ENCODE measurements at regions not wholly inside any gene's neighbourhood (a gene's known extent, or its start where the extent isn't known, plus 50 kb on each side); places are given as distances from the start of the nearest gene placed in this dataset.

- no peak for DNase-seq (ENCODE audit: low read depth in 2 of 2)
Measured at GRCh38 chr2:240341064-240341463, 94.4 kb upstream of the GPC1 start.

DNA sequence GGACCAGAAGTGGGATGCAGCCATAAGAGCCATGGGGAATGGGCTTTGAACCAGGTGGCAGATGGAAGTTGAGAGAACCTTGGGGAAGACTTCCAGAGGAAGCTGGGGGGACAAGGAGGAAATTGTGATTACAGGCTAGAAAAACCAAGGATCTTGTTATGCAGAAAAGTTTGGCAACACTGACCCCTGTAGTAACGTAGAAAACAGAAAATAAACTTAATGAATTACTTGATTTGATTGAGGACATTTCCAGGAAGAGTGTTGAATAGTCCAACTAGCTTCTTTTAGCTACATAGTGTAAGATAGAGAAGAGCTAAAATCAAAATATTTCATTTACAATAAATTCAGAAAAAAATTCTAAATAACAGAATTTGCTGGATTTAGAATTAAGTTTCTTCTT lies 91.9 kb upstream of the GPC1 start:
- no peak for DNase-seq (ENCODE audit: low read depth in 2 of 2)

DNA sequence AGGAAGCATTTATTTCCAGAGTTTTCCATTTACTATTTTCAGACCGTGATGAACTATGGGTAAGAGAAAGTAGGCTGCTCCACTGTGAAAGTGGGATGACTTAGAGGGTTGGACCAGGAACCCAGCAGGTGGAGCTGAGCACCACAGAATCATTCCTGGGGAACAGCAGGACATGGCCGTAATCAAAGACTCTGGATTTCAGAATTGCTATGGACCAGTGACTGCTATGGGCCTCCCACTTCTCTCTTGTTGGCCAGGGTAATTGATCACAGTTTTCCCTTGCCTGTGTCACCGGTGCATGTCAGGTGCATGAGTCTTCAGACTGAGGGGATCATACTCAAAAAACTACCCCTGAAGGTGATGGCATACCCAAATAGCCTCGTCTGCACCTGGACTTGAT lies 90.6 kb upstream of the GPC1 start:
- DNase-seq (ENCODE audit: low read depth in 2 of 2): no peak

DNA sequence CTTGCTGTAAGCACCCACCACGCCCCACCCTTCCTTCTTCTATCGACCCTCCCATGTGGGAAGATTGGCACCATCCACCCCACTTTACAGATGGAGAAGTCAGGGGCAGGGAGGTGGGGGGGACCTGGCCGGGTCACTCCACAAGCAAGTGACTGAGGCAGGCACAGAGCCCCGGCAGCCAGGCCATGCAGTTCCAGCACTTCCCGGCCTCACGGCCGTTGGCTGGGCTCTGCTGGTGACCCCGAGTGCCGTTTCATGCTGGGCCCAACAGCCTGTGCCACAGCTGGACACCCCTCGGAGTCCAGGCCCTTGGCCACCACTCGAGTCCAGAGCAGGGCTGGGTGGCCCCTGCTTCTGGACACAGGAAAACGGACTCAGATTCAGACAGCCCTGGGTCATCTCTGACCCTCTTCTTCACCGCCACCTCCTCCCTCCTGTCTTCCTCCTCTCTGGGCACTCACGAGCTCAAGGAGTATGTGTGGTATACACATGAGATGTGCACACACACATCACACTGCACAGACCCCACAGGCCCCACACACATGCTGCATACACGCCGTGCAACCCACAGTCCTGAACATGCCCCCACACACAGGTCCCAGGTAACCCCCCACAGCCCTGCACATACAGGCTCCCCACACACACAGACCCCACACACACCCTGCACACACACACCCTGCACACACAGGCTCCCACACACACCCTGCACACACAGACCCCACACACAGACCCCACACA lies 89.3 kb upstream of the GPC1 start:
- no peak for DNase-seq (ENCODE audit: low read depth in 2 of 2)

DNA sequence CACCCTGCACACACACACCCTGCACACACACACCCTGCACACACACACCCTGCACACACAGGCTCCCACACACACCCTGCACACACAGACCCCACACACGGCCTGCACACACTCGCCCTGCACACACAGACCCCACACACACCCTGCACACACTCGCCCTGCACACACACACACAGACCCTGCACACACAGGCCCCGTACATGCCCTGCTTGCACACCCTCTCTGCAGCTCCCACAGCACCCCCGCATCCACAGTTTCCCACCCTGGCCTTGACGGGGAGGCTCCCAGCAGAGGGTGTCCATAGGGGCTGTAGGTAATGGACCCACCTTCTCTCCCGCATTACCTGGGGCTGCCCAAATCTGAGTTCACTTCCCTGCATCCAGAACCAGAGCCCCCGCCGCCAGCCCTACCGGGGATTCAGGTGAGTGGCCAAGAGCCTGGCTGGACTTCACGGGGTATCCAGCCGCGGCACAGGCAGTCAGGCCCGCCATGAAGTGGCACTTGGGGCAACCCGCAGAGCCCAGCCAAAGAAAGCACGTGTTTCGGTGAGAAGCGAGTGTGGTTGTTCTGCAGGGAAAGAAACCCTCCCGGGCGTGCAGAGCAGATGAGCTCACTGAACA lies 88.6 kb upstream of the GPC1 start:
- DNase-seq (ENCODE audit: low read depth in 2 of 2): no peak

- DNase-seq (ENCODE audit: low read depth in 2 of 2): no peak
Measured at GRCh38 chr2:240347373-240347940, 88.0 kb upstream of the GPC1 start.

GRCh38 chr2:240347949-240348500 lies 87.4 kb upstream of the GPC1 start:
- no peak for DNase-seq (ENCODE audit: low read depth in 2 of 2)

- DNase-seq (ENCODE audit: low read depth in 2 of 2): no peak
Measured at GRCh38 chr2:240348522-240348921, 86.9 kb upstream of the GPC1 start.

DNA sequence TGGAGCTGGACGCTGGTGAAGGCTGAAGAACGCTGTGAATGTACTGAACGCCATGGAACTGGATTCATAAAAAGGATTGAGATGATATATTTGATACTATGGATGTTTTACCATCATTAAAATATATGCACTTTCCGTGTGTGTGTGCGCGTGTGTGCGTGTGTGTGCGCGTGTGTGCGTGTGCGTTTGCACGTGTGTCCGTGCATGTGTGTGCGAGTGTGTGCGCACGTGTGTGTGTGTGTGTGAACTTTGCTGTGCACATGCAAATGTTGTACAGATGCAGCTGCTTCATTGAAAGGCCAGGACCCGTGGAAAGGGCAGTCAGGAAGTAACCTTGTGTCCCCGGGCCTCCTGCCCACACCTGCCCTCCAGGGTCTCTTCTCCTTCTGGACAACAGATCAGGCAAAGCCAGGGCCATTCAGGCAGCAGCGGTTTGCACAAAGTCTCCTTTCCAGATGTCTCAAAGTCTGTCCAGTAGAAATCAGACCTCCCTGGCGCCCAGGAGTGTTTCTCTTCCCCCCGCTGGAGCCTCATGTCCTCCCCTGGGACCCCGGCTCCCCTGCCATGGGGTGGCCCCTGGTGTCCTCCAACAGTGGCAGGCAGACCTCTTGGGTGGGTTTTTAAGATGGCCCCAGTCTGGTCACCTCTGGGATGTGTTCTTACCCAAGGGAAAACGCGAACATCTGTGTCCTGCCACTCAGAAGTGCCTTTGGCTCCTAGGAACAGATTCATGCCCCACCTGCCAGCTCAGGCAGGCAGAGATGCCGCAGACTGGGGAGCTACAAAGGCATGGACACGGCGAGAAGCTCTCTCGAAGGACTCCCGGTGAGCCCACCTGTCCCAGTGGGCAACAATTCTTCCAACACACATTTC lies 86.1 kb upstream of the GPC1 start:
- DNase-seq (ENCODE audit: low read depth in 2 of 2): no peak

- no peak for DNase-seq (ENCODE audit: low read depth in 2 of 2)
Measured at GRCh38 chr2:240350006-240350355, 85.5 kb upstream of the GPC1 start.

GRCh38 chr2:240350696-240351087 lies 84.8 kb upstream of the GPC1 start:
- no peak for DNase-seq (ENCODE audit: low read depth in 2 of 2)

GRCh38 chr2:240351088-240351741 lies 84.2 kb upstream of the GPC1 start:
- no peak for DNase-seq (ENCODE audit: low read depth in 2 of 2)

DNA sequence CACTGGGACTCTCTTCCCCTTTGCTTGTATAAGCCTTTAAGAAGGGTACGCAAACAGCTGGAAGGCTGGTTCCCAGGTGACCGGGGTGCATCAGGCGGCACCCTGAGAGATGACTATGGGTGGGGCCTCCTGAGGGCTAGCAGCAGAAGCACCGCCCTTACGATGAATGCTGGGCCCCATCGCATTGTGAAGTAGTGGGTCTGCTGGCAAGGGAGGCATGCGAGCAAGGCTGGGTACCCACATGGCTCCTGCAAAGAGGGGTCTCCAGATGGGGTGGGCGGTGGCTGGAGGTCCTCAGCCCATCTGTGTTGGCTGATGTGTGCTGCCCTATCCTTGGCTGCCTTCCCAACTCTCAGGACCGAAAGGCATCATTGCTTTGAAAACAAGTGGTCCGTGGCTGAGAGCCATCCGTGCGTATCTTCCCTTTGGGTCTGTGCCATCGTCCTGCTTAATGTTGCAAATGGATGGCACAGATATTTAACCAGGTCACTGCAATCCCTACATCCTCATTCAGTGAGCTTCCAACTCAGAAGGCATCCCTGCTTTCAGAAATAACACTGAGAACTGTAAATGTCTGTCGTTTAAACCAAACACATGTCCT lies 83.5 kb upstream of the GPC1 start:
- DNase-seq (ENCODE audit: low read depth in 2 of 2): no peak

DNA sequence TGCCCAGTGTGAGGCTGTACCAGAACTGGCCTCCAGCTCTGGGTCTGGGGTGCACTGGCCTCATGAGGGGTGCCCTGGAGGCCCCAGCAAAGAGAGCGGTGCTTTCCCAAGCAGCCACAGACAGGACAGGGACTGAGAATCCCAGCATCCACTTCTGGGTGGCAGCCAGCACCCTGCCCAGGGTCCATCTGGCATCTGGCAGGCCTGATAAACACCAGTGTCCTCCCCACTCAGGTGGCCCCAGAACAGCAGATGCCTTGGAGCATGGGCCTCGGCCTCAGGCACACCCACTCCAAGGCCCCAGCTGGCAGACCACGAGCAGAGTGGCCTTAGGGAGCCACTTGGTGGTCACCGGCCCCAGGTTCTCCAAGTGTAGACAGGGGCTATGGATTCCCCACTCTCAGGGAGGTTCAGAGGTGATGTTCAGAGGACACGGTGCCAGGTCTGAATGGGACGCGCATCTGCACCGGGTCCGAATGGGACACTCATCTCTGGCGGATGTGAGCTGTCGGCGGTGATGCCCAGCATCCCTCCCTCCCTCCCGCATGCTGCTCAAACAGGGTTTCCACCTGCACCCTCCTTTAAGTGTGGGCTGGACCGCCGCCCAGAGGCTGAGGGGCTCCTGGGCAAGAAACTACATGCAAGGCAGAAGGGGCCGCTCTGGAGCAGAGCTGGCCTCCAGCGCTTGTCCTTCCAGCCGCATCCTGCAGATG lies 82.2 kb upstream of the GPC1 start:
- no peak for DNase-seq (ENCODE audit: low read depth in 2 of 2)

DNA sequence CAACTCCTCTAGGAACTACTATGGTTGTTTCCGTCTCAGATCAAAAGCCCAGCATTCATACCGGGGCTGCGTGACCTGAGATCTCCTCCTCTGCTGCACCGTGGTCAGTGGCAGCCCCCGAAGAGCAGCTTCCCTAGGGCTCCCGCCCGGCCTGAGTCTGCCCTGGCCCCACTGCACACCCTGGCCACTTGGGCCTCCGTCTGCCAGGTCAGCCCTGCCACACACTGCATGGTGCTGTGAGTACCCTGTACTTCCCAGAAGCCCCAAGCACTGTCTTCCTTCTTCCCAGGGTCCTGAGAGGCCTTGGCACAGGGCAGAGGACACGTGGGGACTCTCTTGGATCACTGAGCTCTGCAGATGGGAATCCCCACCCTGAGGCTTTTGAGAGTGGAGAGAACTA lies 81.5 kb upstream of the GPC1 start:
- no peak for DNase-seq (ENCODE audit: low read depth in 2 of 2)

DNA sequence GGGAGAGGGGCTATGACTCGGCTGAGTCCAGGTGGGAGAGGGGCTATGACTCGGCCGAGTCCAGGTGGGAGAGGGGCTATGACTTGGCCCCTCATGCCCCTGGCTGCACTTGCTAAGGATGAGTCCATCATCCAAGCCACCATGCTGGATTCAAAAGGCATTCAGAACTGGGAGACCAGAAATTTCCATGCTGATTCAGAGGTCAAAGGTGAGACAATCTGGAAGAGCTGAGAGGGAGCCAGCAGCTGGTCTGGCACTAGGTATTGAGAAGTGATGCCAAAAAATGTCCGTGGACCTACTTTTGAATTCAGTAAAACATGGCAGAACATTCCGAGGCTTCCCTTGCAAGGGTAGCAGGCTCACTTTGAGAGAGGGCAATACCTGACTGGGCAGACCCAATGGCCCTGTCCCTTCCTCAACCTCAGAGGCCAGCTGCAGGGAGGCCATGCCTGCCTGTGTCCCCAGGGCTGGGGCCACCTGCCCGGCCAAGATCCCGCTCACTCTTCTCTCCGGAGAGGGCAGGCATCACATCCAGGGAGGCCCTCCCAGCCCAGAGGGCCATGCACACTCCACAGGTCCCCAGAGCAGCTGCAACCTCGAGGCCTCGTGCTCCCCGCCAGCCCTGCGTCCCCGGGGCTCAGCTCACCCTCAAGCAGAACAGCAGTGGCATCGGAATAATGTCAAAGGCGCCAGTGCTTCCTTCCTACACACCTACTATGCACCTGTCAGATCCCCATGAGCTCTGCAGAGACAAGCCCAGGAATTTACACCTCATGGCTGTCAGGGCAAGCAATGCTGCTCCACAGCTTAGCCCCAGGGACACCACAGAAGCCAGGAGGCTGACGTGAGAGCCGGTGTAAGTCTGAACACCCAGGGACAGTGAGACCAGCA lies 80.2 kb upstream of the GPC1 start:
- DNase-seq (ENCODE audit: low read depth in 2 of 2): no peak

DNA sequence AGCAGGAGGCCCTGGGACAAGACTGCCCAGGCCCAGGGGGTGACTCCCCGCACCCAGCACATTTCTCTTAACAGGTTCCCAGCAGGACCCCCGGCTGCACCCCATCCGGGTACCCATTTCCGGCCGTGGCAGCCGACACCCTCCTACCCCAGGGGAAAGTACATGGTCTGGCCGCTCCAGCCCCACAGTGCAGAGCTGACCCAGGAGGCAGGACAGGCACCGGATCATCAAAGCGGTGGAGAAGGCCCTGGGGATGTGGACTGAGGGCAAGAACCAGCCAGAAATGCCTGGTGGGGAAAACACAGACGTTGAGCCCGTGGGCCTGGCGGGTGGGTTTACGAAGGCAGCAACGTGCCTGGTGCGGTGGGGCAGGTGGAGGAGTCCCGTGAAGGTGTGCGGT lies 79.5 kb upstream of the GPC1 start:
- DNase-seq (ENCODE audit: low read depth in 2 of 2): no peak

- no peak for DNase-seq (ENCODE audit: low read depth in 2 of 2)
Measured at GRCh38 chr2:240356700-240357640, 78.5 kb upstream of the GPC1 start.

GRCh38 chr2:240357641-240358012 lies 77.8 kb upstream of the GPC1 start:
- no peak for DNase-seq (ENCODE audit: low read depth in 2 of 2)

Data from stimulated activated CD8-positive, alpha-beta memory T cell treated with anti-CD3 and anti-CD28 coated beads, Interleukin-2, amount 100 ng/mL, for 1 hour (primary cell).